ENCODE measurements at regions not wholly inside any gene's neighbourhood (a gene's known extent, or its start where the extent isn't known, plus 50 kb on each side); places are given as distances from the start of the nearest gene placed in this dataset.

GRCh38 chr9:113781381-113781780 lies 94.7 kb upstream of the ZNF618 start:
- TF ChIP-seq CTCF (conservative IDR thresholded peaks at IDR 0.05; ENCODE audit: low read length) (no peak), EZH2phosphoT487 (IDR thresholded peaks at IDR 0.05; ENCODE audit: borderline replicate concordance, low read depth, low read length) (no peak)
